AG04449 (cell line): ENCODE measurements at regions not wholly inside any gene's neighbourhood (a gene's known extent, or its start where the extent isn't known, plus 50 kb on each side); places are given as distances from the start of the nearest gene placed in this dataset.

ENCODE experiments used
- CTCF ChIA-PET: fragments of 350-600 bp; formaldehyde crosslinking; extraction: SDS; loops from one replicate; lab custom pipeline; 2021; ENCODE audit warnings: antibody characterized with exemption; lab: Yijun Ruan, JAX
- POLR2A ChIA-PET: fragments of 400-600, 350-600 bp; formaldehyde crosslinking; extraction: SDS; loops from one replicate; lab custom pipeline; 2020; ENCODE audit warnings: antibody characterized with exemption, inconsistent platforms; lab: Yijun Ruan, JAX
- DNase-seq: peaks from one replicate; pipeline ENCODE4 v3.0.0-alpha.2; 2010; ENCODE audit warnings: low read depth, low spot score
- H3K4me3 ChIP-seq: 2 replicates; pipeline ENCODE4 v1.5.1; 2011; ENCODE audit warnings: low read depth, mild to moderate bottlenecking, control low read depth, low read length
- TF ChIP-seq, protein P1 (sequence below): IDR thresholded peaks from one replicate; pipeline ENCODE4 v1.5.1; 2011; ENCODE audit warnings: mild to moderate bottlenecking, moderate library complexity, low read length, control low read depth, inconsistent platforms; ENCODE audit not compliant: insufficient read depth; ENCODE audit errors: missing control alignments

GRCh38 chr18:51301376-51301775 lies 103.9 kb upstream of the MEX3C start:
- no peak for DNase-seq
- CTCF ChIA-PET = no interaction called here
- POLR2A ChIA-PET = no interaction called here
- no peak overlapping the region for H3K4me3 ChIP-seq
- TF ChIP-seq, protein P1, sequence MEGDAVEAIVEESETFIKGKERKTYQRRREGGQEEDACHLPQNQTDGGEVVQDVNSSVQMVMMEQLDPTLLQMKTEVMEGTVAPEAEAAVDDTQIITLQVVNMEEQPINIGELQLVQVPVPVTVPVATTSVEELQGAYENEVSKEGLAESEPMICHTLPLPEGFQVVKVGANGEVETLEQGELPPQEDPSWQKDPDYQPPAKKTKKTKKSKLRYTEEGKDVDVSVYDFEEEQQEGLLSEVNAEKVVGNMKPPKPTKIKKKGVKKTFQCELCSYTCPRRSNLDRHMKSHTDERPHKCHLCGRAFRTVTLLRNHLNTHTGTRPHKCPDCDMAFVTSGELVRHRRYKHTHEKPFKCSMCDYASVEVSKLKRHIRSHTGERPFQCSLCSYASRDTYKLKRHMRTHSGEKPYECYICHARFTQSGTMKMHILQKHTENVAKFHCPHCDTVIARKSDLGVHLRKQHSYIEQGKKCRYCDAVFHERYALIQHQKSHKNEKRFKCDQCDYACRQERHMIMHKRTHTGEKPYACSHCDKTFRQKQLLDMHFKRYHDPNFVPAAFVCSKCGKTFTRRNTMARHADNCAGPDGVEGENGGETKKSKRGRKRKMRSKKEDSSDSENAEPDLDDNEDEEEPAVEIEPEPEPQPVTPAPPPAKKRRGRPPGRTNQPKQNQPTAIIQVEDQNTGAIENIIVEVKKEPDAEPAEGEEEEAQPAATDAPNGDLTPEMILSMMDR = no peak

- ChIA-PET POLR2A (no interaction called here), CTCF (no interaction called here)
- no peak for DNase-seq
- no peak overlapping the region for H3K4me3 ChIP-seq
- TF ChIP-seq, protein P1 = no peak
Measured at GRCh38 chr18:51316677-51317076, 119.2 kb upstream of the MEX3C start.

DNA sequence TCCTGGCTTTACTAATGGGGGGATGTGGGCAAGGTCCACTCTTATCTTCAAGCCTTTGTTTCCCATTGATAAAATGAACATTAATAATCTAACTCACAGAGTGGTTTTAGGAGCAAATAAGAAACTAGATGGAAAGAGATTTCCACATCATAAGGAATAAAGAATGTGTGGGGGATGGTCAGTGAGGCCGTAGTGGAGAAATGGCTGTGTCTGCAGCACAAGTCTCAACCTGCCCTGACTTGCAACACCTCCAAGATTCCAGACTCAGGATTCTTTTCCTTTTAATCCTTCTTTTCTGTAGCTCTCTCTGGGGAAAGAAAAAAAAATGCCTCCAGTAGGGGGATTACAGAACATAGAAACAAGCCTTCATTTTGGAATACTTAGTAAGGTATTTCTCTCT lies 124.2 kb upstream of the MEX3C start:
- no peak for DNase-seq
- H3K4me3 ChIP-seq = no peak overlapping the region
- TF ChIP-seq, protein P1 = no peak
- CTCF ChIA-PET = no interaction called here
- POLR2A ChIA-PET = no interaction called here

DNA sequence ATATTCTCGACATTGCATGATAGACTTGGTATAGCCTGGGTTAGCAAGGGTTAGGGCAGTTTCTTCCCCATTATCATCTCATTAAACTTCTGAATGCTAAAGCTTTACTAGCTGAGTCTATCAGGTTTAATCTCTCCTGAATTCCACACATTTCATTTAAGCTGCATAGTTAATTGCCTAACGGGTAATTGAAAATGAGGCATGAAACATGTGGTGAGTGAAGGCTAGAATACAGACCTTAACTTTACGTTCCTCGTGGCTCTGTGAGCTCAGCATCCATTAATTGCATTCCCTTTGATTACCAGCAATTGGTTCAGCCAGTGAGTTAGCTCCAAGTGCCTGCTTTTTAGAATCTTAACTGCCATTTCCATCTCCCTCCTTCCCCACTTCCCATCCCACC lies 126.5 kb upstream of the MEX3C start:
- no peak overlapping the region for H3K4me3 ChIP-seq
- POLR2A ChIA-PET = no interaction called here
- TF ChIP-seq, protein P1 = no peak
- DNase-seq = no peak
- CTCF ChIA-PET = no interaction called here

GRCh38 chr18:51330148-51330547 lies 132.7 kb upstream of the MEX3C start:
- H3K4me3 ChIP-seq = no peak overlapping the region
- CTCF ChIA-PET = interaction anchor here (1.1 kb wide), 1 partner anchor 54 kb away, joined by 3 read pairs; no protein-coding TSS in a partner anchor
- POLR2A ChIA-PET = no interaction called here
- TF ChIP-seq, protein P1 = no peak
- no peak for DNase-seq

- no peak overlapping the region for H3K4me3 ChIP-seq
- ChIA-PET POLR2A (no interaction called here), CTCF (no interaction called here)
- DNase-seq = no peak
- TF ChIP-seq, protein P1 = no peak
Measured at GRCh38 chr18:51330739-51331138, 133.3 kb upstream of the MEX3C start.
